HG03045 (cell line): ENCODE measurements at regions not wholly inside any gene's neighbourhood (a gene's known extent, or its start where the extent isn't known, plus 50 kb on each side); places are given as distances from the start of the nearest gene placed in this dataset.

Source experiments
- ATAC-seq: cut with Tn5 transposase; IDR thresholded peaks from one replicate; pipeline ENCODE4 v1.9.1; 2021; ENCODE audit warnings: mild to moderate bottlenecking, moderate library complexity; ENCODE audit not compliant: unreplicated experiment

GRCh38 chr11:90407350-90407749 is 184.5 kb upstream of the CHORDC1 start:
- ATAC-seq, result no peak

DNA sequence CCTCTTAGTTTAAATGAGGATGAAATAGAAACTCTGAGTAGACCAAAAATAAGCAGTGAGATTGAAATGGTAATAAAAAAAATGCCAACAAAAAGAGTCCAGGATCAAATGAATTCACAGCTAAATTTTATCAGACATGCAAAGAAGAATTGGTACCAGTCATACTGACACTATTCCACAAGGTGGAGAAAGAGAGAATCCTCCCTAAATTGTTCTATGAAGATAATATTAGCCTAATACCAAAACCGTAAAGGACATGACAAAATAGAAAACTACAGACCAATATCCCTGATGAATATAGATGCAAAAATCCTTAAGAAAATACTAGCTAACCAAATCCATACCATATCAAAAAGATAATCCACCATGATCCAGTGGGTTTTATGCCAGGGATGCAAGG is 169.8 kb upstream of the CHORDC1 start:
- no peak for ATAC-seq

- no peak for ATAC-seq
These were observed 168.9 kb upstream of the CHORDC1 start for GRCh38 chr11:90391756-90392155.

- ATAC-seq, result no peak
These were observed 157.4 kb upstream of the CHORDC1 start for GRCh38 chr11:90380206-90380605.

GRCh38 chr11:90373971-90374370 is 151.1 kb upstream of the CHORDC1 start:
- no peak for ATAC-seq

GRCh38 chr11:90364527-90364926 is 141.7 kb upstream of the CHORDC1 start:
- no peak for ATAC-seq

- ATAC-seq, result no peak
These were observed 140.9 kb upstream of the CHORDC1 start for GRCh38 chr11:90363739-90364138.

GRCh38 chr11:90355200-90355599 is 132.4 kb upstream of the CHORDC1 start:
- no peak for ATAC-seq

GRCh38 chr11:90349731-90350130 is 126.9 kb upstream of the CHORDC1 start:
- no peak for ATAC-seq

GRCh38 chr11:90344546-90344945 is 121.7 kb upstream of the CHORDC1 start:
- no peak for ATAC-seq

DNA sequence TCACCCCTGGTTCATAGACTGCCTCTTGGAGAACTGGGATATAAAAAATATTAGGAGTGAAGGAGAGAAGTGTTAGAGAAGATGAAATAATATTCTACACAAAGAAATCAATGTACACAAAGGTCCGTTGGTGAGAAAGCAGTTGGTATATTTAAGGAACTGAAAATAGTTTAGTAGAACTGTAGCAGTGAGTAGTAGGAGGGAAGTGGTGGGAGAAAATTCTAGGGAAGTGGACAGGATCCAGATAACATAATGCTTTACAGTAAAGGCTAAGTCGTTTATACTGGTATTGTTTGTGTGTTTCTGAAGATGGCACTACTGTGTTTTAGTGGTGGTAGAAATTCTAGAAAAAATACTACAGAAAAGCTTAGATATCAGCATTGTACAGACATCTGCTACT is 120.8 kb upstream of the CHORDC1 start:
- no peak for ATAC-seq

GRCh38 chr11:90341986-90342385 is 119.1 kb upstream of the CHORDC1 start:
- no peak for ATAC-seq

- no peak for ATAC-seq
These were observed 109.6 kb upstream of the CHORDC1 start for GRCh38 chr11:90332415-90332814.

DNA sequence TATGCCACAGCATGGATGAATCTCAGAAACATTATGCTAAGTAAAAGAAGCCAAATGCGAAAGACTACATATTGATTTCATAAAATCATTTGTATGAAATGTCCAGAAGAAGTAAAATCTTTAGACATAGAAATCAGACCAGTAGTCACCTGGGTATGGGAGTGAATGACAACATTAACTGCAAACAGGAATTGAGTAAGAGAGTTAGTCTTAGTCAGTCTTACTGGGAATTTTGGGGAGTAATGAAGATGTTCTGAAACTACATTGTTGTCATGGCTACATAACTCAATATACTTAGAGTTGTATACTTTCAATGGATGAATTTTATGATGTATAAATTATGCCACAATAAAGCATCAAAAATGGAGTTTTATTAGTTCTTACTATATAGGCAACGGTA is 107.8 kb upstream of the CHORDC1 start:
- ATAC-seq, result no peak

DNA sequence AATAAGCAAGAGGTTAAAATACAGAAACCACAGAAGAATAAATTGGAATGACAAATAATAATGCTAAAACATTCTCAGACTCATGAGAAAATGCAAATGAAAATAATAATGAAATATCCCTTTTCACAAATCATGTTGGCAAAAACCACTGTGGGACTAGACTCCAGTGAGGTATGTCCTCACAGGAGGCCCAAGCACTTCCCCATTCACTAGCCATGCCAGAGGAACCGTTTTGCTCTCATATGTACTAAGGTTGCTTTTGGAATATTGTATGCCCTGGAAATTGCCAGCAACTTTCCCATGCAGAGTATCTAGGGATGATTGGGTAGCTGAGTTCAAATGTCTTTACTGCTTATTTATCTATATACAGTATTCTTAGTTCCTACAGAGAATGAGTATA is 106.2 kb upstream of the CHORDC1 start:
- ATAC-seq, result no peak

- ATAC-seq, result no peak
These were observed 103.8 kb upstream of the CHORDC1 start for GRCh38 chr11:90326647-90327046.

- no peak for ATAC-seq
These were observed 100.4 kb upstream of the CHORDC1 start for GRCh38 chr11:90323289-90323688.

GRCh38 chr11:90321018-90321417 is 98.2 kb upstream of the CHORDC1 start:
- ATAC-seq, result no peak

- ATAC-seq, result no peak
These were observed 95.8 kb upstream of the CHORDC1 start for GRCh38 chr11:90318651-90319050.

- no peak for ATAC-seq
These were observed 87.4 kb upstream of the CHORDC1 start for GRCh38 chr11:90310210-90310609.

DNA sequence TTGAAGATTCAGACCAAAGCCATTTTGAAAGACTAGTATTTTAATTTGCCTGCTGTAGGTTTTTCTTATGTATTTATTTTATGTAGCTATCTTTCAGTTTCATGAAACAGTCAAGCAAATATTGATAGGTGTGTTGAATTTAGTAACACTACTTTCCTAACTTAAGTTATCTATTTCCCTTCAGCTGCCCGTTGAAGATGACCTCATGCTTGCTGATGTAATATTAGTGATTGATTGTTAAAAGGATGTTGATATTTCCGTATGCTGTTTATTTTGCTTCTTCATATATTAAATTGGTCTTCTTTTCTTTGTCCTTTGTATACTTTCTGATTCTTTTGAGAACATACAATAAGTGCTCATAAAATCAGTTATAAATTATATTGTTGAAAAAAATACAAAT is 86.8 kb upstream of the CHORDC1 start:
- no peak for ATAC-seq

GRCh38 chr11:90294526-90294925 is 71.7 kb upstream of the CHORDC1 start:
- no peak for ATAC-seq

GRCh38 chr11:90294091-90294490 is 71.2 kb upstream of the CHORDC1 start:
- no peak for ATAC-seq
